Stimulated activated naive CD4-positive, alpha-beta T cell (primary cell): ENCODE measurements at regions not wholly inside any gene's neighbourhood (a gene's known extent, or its start where the extent isn't known, plus 50 kb on each side); places are given as distances from the start of the nearest gene placed in this dataset.
"Not testable (repeated sequence)": the region's sequence is repeated elsewhere in the genome, so short reads cannot be mapped to it uniquely, and the experiment has no call there.

Experiments
- DNase-seq, 6 experiments: peaks; one replicate each; lab custom pipeline; 2025; lab: John Stamatoyannopoulos, UW

DNA sequence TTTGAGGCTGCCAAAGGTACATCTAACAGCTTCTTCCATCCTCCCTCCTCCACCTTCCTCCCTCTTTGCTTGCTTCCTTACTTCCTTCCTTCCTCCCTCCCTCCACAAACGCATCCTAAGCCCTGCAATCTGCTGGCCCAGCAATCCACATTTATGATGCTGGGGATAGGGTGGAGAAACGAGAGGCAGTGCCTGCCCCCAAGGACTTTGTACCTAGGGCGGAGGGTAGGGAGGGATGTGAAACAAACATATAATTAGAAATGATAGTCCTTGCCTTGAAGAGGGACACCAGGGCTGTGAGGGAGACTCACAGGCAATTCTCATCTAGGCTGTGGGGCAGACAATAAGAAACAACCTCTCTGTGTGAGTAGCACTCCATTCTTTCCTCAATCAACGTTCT lies 188.3 kb downstream of the ANKRD30B start:
- DNase-seq: no peak

DNA sequence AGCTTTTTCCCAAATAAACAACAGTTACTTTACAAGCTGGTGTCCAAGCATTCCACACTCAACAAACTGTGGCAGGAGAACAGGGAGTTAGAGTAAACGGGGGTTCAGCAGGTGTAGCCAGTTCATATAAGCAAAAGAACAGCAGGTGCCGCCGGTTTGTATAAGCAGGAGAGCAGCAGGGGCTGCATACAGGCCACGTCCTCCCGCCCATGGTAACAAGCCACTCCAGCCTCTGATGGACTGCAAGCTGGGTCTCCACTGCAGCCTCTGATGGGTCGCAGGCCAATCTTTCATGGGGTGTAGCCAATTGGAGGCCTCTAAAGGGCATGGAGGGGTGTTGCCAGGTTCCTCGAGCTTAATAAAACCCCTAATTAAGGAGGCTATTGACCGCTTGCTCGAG lies 189.3 kb downstream of the ANKRD30B start:
- no peak for DNase-seq

GRCh38 chr18:14939141-14939540 lies 191.2 kb downstream of the ANKRD30B start:
- DNase-seq: no peak

DNA sequence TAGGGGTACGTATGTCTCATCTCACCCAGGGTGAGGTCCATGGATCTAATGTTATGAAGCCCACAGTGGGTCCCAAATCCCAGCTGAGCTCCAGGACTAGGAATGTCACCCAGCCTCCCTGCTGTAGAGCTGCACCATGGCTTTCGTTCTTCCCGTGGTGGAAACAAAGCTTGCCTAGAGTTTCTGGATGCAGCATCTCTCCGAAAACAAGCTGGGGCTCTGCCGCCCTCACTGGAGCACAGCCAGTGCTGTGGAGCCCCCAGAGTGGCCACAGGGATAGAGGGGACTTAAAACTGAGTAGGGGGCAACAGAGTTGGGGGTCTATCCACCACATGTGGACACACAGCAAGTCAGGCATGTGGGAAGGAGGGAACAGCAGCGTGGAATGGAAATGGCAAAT lies 192.1 kb downstream of the ANKRD30B start:
- not testable (repeated sequence) for DNase-seq

GRCh38 chr18:14940735-14941134 lies 192.8 kb downstream of the ANKRD30B start:
- DNase-seq: no peak

- no peak for DNase-seq
These were observed 193.3 kb downstream of the ANKRD30B start for GRCh38 chr18:14941256-14941655.

DNA sequence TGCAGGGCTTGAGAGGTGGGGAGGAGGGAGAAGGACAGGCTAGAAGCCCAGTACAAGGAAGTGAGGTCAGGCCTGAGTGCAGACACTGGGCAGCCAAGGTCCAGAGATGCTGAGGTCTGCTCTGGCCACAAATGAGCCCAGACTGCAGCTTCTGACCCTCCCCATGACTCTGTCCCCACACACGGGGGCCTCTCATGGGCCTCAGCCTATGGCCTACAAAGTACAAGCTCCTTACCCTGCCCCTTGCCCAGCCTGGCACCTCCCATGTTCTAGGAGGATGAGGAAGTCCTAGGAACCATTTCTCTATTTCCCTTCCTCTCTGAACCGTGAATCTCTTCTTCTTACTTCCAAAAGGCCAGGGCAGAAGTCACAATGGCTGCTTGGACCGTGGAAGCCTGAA lies 193.8 kb downstream of the ANKRD30B start:
- DNase-seq: no peak

- DNase-seq: no peak
These were observed 194.3 kb downstream of the ANKRD30B start for GRCh38 chr18:14942275-14942674.

- DNase-seq: no peak
These were observed 195.5 kb downstream of the ANKRD30B start for GRCh38 chr18:14943486-14943885.

DNA sequence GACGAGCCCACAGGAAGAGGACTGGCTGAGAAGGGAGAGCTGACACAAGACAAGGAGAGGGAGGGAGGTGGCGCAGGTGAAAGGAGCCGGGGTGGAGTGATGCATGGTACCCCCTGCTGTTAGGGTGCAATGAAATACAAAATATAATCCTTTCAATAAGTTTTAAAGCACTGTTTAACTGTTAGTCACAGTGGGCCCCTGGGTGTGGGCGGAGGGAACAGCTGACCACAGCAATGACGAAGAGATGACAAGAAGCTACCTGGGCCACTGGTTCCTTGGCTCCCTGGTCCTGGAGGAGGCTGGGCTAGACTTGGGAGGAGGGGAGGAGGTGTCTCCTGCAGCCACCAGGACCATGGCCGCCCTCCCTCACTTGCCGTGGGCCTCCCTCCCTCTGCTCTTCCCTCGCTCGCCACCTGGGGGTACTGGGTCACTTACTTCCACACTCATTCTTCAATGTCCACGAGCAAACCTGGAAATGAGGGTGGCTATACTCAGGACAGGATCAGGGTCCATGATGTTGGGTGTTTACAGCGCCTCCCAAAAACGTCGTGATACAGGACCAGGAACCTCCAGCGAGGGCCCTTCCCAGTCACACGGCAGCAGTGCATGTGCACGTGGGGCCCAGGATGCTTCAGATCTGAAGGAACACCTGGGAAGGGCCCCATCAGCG lies 196.1 kb downstream of the ANKRD30B start:
- no peak for DNase-seq

DNA sequence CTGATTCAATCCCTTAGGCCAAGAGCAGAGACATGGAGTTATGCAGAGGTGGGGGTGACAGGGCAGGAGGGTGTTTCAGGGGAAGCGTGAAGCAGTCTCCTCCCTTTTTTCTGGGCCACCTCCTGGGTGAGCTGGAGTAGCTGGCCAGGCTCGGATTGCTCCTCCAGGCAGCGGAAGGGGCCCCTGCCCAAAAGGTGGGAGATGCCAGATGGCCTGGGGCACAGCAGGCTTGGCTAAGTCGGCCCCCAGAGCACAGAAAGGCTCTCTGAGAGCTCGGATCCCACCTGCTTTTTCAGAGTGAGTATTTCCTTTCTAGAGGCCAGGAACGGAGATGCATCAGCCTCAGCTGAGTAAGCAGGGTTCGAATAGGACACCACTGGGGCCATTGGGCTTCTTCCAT lies 196.9 kb downstream of the ANKRD30B start:
- DNase-seq: no peak

GRCh38 chr18:14945286-14945685 lies 197.3 kb downstream of the ANKRD30B start:
- DNase-seq: no peak

DNA sequence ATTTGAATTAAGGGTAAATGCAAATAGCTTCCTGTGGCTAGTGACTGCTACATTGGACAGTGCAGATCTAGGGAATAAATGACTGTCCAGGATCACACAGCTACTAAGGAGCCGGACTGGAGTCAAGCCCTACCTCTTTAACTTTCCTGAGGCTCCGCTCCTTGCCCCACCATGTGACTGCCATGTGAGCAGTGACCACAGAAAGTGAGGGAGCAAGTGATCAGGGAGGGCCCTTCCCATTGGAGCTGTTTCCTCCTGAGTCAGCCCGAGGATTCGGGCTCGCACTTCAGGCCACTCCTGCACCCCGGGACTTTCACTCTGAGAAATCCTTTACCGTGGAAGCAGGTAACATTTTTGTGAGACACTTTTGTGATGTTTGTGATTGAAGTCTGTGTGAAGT lies 198.0 kb downstream of the ANKRD30B start:
- DNase-seq: no peak

GRCh38 chr18:14946741-14947470 lies 198.9 kb downstream of the ANKRD30B start:
- DNase-seq: not testable (repeated sequence)

DNA sequence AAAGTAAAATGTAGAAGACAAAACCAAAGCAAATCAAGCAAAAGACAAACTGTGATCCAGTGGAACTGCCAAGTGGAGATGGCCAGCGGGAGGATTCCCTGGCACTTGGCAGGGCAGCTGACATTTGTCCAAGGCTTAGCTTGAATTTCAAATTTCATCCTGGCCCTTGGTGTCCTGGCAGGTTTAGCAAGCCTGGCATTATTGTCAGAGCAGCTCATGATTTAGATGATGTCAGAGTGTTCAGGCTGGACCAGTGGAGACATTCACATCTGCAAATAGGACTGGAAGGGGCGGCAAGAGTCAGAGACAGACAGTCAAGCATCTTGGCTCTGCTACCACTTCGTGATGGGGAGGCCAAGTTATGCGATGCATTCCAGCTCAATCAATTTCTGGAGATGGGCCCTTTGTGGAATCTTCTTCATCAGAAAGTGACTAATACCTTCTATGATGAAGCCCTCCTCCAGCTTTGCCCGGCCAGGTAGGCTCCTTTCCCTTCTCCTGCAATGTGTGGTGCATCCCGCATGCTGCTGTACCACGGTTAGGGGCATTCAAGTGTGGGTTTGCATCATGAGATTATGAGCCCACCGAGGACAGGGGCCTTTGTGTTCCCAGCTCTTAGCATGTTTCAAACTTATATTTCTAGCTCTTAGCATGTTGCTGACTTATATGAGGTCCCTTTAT lies 199.7 kb downstream of the ANKRD30B start:
- DNase-seq: no peak

- no peak for DNase-seq
These were observed 200.2 kb downstream of the ANKRD30B start for GRCh38 chr18:14948163-14948540.

GRCh38 chr18:14949800-14950664 lies 202.1 kb downstream of the ANKRD30B start:
- no peak for DNase-seq

GRCh38 chr18:14952444-14953077 lies 204.6 kb downstream of the ANKRD30B start:
- DNase-seq: not testable (repeated sequence)

- DNase-seq: no peak
These were observed 210.7 kb downstream of the ANKRD30B start for GRCh38 chr18:14958701-14959100.

GRCh38 chr18:14959550-14959949 lies 211.6 kb downstream of the ANKRD30B start:
- no peak for DNase-seq

GRCh38 chr18:14961991-14962390 lies 214.0 kb downstream of the ANKRD30B start:
- DNase-seq: no peak

GRCh38 chr18:14962626-14963025 lies 214.7 kb downstream of the ANKRD30B start:
- DNase-seq: no peak
